Mammary epithelial cell (primary cell): ENCODE measurements at regions not wholly inside any gene's neighbourhood (a gene's known extent, or its start where the extent isn't known, plus 50 kb on each side); places are given as distances from the start of the nearest gene placed in this dataset.

ENCODE experiments used
- CTCF ChIP-seq, 2 donors: IDR thresholded peaks in 1 of 2; conservative IDR thresholded peaks in 1 of 2; 2 replicates each; pipeline ENCODE4 v1.5.1; 2011 to 2012; ENCODE audit warnings: inconsistent platforms in 2 of 2, low read length in 2 of 2, mild to moderate bottlenecking in 2 of 2, control low read depth in 1 of 2, low read depth in 1 of 2; ENCODE audit not compliant: insufficient read depth in 1 of 2; ENCODE audit errors: extremely low read depth in 1 of 2
- EZH2 ChIP-seq: IDR thresholded peaks from 2 replicates; pipeline ENCODE4 v1.6.1; 2012; ENCODE audit warnings: low read length, inconsistent platforms, borderline replicate concordance

GRCh38 chr5:124528838-124529237, 217.6 kb downstream of the ZNF608 start:
- no peak for TF ChIP-seq EZH2
- TF ChIP-seq CTCF (conservative IDR thresholded peaks at IDR 0.05 in 1 of 2, IDR thresholded peaks at IDR 0.05 in 1 of 2; ENCODE audit: extremely low read depth in 1 of 2, insufficient read depth in 1 of 2, low read depth in 1 of 2, low read length in 2 of 2): no peak
